ENCODE measurements at regions not wholly inside any gene's neighbourhood (a gene's known extent, or its start where the extent isn't known, plus 50 kb on each side); places are given as distances from the start of the nearest gene placed in this dataset.
"Not testable (repeated sequence)": the region's sequence is repeated elsewhere in the genome, so short reads cannot be mapped to it uniquely, and the experiment has no call there.

DNA sequence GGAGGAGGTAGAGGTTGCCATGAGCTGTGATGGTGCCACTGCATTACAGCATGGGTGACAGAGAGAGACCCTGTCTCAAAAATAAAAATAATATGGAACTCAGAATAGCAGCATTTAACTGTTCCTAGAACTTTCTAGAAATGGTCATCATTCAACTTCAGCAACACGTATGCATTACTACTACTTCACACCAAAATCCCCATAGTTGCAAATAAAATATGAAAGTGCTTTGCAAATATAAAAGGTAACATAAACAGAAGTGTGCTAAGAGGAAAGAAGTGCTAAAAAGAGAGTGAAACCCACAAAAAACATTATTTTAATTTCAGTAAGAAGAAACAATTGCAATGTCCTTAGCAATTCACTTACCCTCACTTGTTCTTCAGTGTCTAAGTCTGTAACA is 169.7 kb upstream of the NUDT4 start:
- no peak for DNase-seq (ENCODE audit: low read depth)

DNA sequence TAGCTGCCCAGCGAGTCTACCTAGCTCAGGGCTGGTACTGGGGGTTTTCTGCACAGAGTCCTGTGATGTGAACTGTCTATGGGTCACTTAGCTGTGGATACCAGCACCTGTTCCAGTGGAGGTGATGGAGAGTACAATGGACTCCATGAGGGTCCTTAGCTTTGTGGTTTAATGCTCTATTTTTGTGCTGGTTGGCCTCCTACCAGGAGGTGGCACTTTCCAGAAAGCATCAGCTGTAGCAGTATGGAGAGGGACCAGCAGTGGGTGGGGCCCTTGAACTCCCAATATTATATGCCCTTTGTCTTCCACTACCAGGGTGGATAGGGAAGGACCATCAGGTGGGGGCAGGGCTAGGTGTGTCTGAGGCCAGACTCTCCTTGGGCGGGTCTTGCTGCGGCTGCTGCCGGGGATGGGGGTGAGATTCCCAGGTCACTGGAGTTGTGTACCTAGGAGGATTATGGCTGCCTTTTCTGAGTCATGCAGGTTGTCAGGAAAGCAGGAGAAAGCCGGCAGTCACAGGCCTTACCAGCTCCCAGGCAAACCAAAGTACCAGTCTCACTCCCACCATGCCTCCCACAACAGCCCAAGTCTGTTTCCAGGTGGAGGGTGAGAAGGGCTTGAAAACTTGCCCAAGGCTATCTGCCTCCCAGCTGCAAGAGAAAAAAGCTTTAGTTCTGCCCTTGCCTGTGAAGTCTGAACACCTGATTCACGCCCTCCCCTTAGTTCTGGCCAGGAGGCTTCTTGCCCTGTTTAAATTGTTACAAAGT is 163.0 kb upstream of the NUDT4 start:
- no peak for DNase-seq (ENCODE audit: low read depth)

DNA sequence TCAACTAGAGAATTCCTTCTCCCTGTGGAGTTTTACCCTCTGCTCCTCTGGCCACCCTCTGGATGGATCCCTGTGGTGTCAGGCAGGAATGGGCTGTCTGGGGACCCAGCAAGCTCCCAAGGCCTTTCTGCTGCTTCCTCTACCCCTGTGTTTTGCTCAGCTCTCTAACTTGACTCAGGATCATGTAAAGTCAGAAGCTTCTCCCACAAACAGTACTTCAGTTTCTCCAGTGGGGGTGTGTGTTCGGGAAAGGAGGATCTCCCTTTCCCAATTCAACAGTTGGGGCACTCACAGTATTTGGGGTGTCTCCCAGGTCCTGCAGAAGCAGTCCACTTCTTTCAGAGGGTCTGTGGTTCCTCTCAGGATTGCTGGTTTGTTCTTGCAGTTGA is 162.4 kb upstream of the NUDT4 start:
- no peak for DNase-seq (ENCODE audit: low read depth)

DNA sequence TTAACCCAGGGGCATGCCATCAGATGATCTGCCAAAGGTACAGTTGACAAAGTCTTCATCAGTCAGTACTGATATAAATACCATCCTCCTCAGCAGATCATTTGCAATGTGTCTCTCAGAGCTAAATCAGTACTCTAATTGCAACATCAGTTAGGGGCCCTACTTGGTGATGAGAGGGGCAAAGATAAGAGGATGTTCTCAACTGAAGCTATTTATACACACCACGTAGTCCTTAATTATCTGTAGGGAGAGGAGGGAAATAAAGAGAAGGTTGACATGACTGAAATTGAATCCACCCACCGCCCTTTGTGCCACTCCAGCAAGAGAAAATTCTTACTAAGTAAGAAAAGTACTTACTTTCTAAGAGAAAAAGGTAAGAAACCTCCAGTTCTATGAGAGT is 157.8 kb upstream of the NUDT4 start:
- DNase-seq (ENCODE audit: low read depth) = no peak

DNA sequence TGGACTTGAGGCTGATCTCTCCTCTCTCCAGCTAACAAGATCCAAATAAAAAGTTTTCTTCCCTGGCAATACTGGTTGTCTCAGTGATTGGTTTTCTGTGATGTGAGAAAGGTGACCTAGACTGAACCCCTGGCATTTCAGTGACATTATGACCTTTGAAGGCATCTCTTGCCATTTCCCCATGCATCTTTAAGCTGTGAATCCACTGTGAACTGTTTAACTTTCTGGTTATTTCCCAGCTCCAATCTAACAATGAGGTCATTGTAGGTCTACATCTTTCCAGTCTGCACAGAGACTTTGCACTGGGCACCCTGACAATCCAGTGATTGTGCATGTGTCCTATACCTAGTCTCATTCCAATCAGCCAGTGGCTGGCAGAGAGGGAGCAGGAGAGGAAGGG is 155.9 kb upstream of the NUDT4 start:
- no peak for DNase-seq (ENCODE audit: low read depth)

DNA sequence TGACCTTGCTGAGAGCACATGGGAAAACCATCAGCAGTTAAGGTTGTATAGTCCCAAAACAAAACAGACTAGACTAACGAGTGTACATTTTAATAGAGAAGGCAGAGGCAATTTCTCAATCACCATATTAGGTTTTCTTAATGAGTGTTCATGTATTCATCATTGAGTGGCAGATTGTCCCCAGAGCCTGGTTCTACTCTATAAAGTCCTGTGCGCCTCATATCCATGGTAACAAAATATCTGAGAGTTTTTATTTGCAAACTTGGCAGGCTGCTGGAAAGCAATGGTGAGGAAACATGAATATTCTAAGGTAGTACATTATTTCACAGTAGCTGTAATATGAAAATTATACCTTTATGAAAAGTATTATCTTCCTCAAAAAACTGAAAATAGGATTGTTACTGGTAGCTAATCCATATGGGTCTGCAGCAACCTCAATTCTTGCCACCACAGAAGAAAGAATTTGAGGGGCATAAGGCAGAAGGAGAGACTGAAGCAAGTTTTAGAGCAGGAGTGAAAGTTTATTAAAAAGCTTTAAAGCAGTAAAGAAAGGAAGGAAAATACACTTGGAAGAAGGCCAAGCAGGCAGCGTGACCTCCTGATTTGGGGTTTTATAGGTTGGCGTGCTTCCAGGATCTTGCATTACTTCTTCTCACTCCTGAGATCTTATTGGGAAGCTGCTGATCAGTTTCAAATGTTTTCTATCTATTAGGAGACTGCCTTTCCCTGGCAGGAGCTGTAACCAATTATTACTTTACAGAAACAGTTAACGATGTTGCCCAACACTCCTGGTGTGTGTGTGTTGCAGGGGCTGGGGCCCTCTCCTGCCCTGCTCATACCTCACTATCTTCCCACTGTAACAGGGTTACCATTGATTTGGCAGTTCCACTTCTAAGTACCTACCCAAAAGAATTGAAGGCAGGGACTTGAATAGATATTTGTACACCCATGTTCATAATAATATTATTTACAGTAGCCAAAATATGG is 154.0 kb upstream of the NUDT4 start:
- peak; percentile 85 for DNase-seq (ENCODE audit: low read depth)

DNA sequence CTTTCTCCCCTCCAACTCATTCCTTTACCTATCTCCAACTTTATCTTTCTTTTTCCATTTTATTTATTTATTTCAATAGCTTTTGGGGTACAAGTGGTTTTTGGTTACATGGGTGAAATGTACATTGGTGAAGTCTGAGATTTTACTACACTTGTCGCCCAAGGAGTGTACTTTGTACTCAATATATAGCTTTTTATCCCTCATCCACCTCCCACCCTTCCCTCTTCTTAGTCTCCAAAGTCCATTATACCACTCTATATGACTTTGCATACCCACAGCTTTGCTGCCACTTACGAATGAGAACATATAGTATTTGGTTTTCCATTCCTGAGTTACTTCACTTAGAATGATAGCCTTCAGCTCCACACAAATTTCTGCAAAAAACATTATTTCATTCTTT is 152.6 kb upstream of the NUDT4 start:
- no peak for DNase-seq (ENCODE audit: low read depth)

DNA sequence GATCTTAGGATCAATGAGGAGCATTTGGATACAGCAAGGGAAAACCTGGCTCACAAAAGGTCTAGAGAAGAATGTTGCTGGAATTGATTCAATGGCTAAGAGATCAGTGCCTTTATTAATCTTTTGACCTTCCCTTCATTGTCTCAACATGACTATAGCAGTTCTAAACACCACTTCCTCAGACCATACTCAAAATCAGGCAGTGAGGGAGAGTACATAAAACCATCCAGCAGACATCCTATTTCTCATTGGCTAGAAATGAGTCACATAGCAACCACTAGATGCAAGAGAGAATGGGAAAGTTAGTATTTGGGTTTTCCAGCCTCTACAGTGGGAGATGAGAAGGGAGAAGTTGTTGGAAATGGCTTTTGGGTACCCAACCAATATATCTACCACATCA is 151.4 kb upstream of the NUDT4 start:
- no peak for DNase-seq (ENCODE audit: low read depth)

DNA sequence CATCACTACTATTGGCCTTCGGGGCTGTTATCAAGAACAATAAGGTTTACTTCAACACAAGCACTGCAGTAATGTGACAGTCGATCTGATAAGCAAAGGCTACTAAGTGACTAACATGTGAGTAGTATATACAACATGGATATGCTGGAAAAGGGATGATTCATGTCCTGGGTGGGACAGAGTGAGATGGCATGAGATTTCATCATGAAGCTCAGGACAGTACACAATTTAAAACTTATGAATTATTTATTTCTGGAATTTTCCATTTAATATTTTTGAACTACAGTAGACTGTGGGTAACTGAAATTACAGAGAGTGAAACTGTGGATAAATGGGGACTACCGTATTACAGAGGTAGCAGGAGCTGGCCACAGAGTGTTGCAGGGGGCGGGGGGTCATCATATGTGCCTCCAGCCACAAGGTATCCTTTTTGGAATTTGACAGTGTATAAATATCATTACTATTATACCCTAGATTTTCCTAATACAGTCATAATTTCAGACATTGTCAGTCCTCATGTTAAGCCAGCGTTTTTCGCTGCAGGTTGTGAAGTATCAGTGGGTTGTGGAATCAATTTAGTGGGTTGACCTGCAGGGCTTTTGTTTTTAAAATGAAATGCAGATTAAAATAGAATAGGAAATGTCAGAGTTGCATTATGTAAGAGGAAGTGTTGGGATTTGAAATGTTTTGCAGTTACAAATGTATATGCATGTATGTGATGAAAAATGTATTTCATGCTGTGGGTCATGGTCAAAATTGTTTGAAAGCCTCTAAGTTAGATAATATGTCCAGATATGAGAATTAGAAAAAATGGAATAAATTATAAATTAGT is 148.0 kb upstream of the NUDT4 start:
- peak; percentile 71 for DNase-seq (ENCODE audit: low read depth)

DNA sequence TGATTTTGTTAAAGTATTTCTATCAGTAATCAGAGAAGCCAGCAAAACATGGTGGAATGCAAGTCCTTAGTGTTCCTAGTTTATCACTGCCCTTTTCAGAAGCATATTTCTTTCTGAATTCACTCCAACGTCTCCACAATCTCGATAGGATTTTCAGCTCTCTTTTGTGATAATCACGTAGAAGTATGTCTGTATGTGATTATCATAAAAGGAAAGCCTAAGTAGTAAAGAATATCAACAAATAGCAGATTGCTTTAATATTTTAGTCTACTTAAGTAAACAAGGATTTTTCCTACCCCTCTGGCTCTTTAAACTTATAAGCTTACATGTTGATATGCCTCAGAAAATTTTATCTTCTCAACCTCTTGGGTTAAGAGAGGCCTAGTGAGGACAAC is 147.4 kb upstream of the NUDT4 start:
- no peak for DNase-seq (ENCODE audit: low read depth)

DNA sequence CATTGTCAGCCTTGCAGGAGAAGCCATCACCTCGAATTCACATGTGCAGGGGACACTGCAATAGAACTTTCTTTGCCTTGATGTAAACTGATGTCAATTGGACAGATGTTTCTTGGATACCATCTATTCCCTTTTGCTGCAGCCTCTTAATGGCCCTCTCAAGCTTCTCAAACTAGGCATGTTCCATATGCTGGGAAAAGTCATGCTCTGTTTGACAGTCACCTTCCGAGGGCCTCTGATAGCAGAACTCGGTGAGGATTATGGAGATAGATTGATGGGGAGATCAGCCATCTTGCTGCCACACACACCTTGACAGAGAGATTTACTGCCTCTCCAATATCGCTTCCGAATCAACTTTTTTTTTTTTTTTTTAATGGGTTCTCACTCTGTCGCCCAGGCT is 145.8 kb upstream of the NUDT4 start:
- DNase-seq (ENCODE audit: low read depth) = no peak

DNA sequence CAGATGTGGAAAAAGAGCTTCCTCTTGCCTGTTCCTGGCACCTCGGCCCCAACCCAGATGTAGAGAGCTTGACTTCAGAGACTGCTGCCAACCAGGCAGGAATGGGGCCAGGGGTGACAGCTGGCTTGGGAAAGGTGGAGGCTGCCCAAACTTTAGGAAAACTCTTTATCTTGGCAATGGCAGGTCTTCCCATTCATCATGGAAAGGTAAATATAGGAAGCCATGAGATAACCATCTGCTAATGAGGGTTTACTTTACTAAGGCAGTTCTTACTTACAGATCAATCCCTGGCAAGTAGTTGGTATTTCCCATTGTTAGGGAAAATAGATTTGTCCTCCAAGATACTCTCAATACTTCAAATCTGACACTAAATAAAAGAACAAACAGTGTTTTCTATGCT is 143.1 kb upstream of the NUDT4 start:
- DNase-seq (ENCODE audit: low read depth) = no peak

DNA sequence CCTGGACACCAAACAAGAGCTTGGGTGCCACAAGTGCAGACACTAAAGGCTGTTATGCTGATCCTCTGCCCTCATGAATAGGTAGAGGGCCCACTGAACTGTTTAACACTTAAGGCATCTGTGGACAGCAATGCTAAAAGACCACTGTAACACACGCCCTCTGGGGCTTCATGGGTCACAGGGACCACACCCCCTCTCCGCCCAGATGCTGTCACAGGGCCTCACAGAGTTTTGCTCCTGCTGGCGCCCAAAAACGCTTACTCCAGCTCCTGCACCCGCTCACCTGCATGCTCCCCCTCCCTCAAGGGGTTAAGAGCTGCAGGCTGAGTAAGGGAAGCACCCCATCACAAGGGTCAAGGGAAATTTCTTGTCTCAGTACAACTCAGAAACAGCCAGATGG is 141.8 kb upstream of the NUDT4 start:
- DNase-seq (ENCODE audit: low read depth) = no peak

DNA sequence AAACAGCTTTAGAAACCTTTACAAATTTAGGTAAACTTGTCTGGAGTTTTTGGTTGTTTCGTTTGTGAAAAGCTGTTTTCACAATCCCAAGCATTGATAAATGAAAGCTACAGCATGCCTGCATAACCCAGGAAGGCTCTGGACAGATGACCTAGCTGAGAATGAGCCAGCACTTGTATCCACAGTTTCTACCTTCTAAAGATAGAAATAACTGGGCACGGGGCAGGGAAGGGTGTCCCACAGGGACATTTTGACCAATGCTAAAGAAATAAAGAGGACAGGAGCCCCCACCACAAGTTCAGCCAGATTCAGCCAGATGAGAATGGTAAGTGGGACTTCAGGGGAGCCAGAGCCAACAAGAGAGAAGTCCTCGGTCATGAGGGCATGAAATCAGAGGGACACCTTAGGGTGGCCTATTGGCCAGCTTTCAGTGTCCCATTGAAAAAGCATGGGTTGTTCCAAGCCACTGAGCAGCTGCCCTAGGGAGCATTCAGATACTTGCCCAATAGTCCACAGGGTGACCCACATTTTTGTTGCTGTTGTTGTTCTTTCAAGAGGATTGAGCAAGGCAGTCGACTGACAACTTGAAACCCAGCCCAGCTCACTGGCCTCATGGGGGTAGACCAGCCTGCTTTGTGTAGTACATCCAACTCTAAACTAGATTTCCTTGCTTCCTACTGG is 140.3 kb upstream of the NUDT4 start:
- DNase-seq (ENCODE audit: low read depth) = peak; percentile 43

DNA sequence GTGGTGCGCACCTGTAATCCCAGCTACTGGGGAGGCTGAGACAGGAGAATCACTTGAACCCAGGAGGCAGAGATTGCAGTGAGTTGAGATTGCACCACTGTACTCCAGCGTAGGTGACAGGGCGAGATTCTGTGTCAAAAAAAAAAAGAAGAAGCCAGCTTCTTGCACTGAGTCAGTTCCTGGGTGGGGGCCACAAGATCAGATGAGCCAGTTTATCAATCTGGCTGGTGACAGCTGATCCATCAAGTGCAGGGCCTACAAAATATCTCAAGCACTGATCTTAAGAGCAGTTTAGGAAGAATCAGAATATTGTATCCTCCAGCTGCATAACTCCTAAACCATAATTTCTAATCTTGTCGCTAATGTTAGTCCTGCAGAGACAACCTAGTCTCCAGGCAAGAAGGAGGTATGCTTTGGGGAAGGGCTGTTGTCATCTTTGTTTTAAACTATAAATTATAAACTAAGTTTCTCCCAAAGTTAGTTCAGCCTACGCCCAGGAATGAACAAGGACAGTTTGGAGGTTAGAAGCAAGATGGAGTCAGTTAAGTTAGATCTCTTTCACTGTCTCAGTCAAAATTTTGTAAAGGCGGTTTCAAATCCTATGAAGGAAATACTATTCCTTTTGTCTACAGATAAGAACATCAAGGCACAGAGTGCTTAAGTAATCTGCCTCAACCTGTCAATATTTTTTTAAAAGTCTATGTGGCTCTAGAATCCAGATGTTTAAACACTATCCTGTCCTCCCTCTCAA is 139.0 kb upstream of the NUDT4 start:
- not testable (repeated sequence) for DNase-seq (ENCODE audit: low read depth)

DNA sequence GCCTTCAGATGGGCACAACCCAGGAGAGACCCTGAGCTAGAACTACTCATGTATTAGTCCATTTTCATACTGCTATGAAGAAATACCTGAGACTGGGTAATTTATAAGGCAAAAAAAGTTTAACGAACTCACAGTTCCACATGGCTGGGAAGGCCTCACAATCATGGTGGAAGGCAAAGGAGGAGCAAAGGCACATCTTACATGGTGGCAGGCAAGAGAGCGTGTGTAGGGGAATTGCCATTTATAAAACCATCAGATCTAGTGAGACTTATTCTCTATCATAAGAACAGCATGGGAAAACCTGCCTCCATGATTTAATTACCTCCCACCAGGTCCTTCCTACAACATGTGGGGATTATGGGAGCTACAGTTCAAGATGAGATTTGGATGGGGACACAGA is 137.9 kb upstream of the NUDT4 start:
- DNase-seq (ENCODE audit: low read depth) = not testable (repeated sequence)

DNA sequence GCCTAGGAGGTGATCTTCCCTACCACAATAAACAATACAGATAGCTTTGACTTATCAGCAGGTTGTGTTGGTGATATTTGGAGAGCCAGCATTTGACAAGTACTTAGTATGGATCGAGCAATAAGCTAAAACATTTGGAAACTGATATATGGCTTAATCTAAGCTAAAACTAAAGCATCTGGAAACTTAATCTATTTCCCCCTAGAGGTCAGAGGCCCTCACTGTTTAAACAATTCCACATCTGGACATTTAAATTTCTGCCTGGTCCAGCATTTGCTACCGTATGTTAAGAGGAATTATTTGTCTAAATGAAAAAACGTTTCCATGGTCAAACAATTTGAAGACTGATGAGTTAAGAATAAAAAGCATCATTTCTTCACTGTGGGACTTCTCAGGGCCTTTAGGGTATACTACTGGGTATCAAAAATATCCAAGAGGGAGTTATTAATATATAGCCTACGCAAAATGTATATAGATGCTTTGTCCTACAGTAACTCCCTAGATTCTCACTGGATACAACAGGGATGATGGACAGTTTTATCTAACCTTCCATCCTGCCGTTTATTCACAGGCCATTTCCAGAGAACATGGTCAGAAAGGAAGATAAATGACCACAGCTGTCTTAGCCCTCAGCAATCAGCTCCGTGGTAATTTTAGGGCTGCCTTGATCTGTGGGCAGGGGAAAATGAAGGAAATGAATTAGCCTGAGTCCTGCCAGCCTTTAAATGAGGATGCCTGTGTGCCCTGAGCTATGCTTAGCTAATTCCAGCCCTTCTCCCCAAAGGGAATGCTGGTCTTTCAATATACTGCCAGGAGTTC is 135.4 kb upstream of the NUDT4 start:
- no peak for DNase-seq (ENCODE audit: low read depth)

DNA sequence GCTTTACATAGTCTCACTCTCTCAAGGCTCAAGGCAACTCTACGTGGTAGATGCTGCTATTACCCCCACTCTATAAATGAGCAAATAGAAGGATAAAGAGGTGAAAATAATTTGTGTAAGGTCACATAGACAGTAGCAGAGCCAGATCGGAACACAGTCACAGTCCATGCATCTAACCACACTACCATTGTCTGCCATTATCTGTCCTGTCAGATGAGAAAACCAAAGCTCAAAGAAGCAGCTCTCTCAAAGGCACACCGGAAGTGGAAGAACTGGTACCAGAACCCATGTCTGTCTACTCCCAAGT is 134.4 kb upstream of the NUDT4 start:
- DNase-seq (ENCODE audit: low read depth) = no peak

DNA sequence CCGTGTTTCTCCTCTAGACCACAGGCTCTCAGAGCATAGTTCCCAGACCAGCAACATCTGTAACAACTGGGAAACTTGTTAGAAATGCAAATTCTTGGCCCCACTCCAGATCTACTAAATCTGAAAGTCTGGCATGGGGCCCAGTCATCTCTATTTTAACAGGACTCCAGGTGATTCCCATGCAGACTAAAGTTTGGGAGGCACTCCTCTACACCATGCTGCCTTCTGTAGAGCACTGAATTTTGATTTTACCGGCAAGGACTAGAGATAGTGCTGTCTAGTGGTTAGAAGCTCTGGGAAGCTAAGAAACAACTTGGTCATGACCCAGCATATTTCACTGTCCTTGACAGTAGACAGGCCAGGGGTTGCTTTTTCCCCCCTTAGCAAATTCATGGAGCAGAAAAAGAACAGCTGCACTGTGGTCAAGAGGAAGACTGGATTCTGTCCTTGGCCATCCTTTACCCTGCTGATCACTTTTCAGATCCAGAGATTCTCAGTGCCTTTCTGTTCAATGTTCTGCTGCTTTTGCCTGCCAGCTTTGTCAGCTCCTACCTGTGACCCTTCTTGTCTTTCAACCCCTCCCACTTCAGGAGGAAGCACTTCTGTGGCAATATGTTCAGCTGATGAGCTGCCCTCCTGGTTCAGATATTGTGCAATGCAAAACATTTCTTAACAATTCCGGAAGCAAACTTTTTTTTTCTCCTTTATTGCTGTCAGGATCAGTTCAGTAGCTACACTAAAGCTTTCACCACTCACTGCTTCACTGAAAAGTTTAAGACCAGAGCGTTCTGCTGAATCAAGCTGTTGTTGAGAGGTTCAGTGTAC is 133.8 kb upstream of the NUDT4 start:
- peak; percentile 54 for DNase-seq (ENCODE audit: low read depth)
